Fibroblast of mammary gland (primary cell): ENCODE measurements at regions not wholly inside any gene's neighbourhood (a gene's known extent, or its start where the extent isn't known, plus 50 kb on each side); places are given as distances from the start of the nearest gene placed in this dataset.

Source experiments
- DNase-seq: peaks from one replicate; pipeline ENCODE4 v3.0.0-alpha.2; 2010; ENCODE audit warnings: low read depth
- H3K4me3 ChIP-seq: 2 replicates; pipeline ENCODE4 v1.5.1; 2011; ENCODE audit warnings: low read depth, mild to moderate bottlenecking, low read length, moderate library complexity; ENCODE audit not compliant: control insufficient read depth
- TF ChIP-seq, protein P1 (sequence below): conservative IDR thresholded peaks from 2 replicates; pipeline ENCODE4 v1.5.1; 2011; ENCODE audit warnings: low read depth, low read length, inconsistent platforms; ENCODE audit not compliant: control insufficient read depth, insufficient read depth

DNA sequence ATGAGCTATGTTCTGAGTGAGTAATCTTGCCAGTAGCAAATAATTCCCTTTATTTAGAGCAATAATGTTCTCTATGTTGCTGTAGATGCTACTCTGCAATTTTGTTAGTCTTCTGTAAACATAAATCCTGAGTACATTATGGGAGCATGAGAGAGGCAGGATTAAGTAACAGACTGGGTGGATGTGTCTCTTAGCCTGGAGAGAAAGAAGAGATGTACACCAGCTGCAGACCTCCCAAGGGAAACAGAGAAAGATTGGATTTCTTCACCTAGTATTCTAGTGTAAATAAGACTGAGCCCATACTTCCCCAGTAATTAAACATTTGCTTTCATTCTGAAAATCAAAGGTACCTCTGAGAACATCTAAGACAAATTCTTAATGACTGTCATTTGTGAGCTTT is 564.0 kb downstream of the TRHDE start:
- DNase-seq = no peak
- TF ChIP-seq, protein P1, sequence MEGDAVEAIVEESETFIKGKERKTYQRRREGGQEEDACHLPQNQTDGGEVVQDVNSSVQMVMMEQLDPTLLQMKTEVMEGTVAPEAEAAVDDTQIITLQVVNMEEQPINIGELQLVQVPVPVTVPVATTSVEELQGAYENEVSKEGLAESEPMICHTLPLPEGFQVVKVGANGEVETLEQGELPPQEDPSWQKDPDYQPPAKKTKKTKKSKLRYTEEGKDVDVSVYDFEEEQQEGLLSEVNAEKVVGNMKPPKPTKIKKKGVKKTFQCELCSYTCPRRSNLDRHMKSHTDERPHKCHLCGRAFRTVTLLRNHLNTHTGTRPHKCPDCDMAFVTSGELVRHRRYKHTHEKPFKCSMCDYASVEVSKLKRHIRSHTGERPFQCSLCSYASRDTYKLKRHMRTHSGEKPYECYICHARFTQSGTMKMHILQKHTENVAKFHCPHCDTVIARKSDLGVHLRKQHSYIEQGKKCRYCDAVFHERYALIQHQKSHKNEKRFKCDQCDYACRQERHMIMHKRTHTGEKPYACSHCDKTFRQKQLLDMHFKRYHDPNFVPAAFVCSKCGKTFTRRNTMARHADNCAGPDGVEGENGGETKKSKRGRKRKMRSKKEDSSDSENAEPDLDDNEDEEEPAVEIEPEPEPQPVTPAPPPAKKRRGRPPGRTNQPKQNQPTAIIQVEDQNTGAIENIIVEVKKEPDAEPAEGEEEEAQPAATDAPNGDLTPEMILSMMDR = no peak
- no peak overlapping the region for H3K4me3 ChIP-seq

DNA sequence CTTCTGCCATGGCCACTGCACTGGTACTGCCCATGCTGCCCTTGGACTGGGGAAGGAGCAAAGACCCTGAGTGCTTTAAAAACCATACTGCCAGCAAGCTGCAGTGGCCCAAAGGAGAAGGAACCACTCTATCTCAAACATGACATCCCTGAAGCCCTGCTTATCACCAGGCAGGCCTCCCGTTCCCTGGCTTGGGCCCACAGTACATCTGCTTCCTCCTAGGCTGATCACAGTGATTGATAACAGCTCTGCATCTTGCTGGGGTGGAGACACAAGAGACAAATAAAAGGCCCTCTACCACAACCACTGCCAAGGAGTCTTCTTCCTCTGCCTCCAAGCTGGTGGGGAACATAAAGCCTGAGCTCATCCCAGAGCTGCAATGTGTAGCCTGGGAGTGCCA is 567.5 kb downstream of the TRHDE start:
- no peak for DNase-seq
- no peak overlapping the region for H3K4me3 ChIP-seq
- TF ChIP-seq, protein P1 = no peak

DNA sequence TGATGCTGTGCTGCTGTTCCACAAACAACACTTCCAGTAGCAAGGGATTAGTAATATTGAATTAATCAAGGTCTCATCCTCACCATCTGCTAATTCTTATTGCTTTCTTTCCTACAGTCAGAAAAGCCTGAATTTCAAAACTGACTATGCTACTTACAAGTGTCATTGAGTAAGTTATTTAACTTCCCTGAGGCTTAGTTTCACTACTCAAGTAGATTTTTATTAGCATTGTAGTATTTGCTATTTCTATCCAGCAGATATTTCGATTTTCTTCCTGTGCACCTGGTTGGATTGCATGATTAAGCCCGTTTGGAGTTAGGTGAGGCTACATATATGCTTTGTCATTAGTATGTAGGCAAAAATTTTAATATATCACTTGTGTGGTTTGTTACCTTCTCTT is 591.5 kb downstream of the TRHDE start:
- H3K4me3 ChIP-seq = no peak overlapping the region
- TF ChIP-seq, protein P1 = no peak
- DNase-seq = no peak

DNA sequence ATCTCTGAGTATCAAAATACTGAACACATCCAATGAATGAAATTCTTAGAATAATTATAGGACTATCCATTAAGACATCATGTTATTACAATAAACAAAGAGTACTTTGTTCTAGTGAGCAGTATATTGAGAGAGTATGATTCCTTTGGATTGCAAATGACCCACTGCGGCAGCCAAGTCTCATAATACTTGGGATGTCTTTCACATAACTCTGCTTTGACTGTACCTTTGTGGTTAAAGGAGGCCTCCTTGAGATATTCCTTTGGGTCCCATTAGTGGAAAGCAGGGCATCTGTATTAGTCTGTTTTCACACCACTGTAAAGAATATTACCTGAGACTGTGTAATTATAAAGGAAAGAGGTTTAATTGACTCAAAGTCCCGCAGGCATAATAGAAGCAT is 593.8 kb downstream of the TRHDE start:
- DNase-seq = no peak
- H3K4me3 ChIP-seq = no peak overlapping the region
- TF ChIP-seq, protein P1 = no peak

DNA sequence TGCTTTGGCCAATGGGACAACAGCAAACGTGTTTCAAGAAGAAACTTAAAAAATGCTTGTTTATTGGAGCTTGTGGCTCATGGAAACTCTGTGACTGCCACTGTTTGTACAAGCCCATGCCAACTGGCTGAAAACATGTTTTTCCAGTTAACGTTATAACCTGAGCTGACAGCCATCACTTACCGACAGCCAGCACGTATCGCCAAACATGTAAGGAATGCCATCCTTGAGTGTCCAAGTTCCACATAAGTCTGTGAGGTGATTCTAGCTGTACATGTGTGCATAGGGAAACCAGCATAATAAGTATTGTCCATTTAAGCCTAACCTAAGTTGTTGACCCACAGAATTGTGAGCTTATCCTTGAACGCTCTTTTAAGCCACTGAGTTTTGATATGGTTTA is 596.9 kb downstream of the TRHDE start:
- no peak overlapping the region for H3K4me3 ChIP-seq
- no peak for DNase-seq
- TF ChIP-seq, protein P1 = no peak

DNA sequence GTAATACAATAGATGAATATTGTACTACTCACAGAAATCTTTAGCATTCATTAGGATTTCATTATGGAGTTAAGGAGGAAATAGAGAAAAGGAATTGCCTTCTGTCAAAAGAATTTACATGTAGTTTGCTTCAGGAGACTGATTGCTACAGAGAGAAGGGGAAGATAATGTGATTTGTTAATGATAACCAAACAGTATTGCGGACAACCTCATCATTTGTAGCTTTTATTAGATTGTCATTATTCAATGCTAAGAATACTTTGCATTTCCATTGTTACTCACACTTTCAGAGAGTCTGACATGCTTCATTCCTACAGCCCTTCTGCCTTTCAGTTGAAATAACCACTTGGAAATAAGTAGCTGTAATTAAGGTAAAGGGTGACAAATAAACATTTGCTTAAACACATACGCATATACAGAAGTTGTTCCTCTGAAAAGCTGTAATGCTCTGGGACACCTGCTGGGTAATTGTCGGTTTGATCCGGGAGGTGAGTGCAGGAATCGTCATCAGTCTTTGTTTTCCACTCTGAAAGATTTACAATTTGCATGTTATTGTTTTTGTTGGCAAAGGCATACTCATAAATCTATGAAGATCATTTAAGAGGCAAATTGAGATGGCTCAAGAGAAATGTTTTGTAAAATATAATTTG is 600.2 kb downstream of the TRHDE start:
- DNase-seq = no peak
- TF ChIP-seq, protein P1 = no peak
- H3K4me3 ChIP-seq = no peak overlapping the region

DNA sequence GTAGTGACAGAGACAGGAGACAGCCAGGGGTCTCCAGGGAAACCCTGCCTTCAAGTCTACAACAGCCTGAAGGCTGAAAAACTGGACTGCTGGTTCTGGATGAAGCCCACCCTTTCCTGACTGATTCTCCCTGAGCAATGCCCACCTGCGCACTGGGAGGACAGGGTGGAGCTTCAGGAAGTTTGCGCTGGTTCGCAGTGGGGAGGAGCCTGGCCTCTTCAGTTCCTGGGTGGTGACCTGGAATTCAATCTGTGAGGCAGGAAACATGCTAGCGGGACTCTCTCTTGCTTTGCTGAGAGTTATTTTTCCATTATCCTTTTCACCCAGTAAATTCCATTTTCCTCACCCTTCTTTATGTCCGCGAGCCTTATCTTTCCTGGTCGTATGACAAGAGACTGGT is 600.8 kb downstream of the TRHDE start:
- TF ChIP-seq, protein P1 = no peak
- DNase-seq = no peak
- no peak overlapping the region for H3K4me3 ChIP-seq
